ENCODE measurements at regions not wholly inside any gene's neighbourhood (a gene's known extent, or its start where the extent isn't known, plus 50 kb on each side); places are given as distances from the start of the nearest gene placed in this dataset.

- Histone ChIP-seq H3K9me3 (ENCODE audit: control insufficient read depth in 2 of 2, insufficient read depth in 1 of 2, low read depth in 1 of 2, low read length in 1 of 2) (peaks cover 0 to 4% of the 10 kb centered on the region in 2 donors), H3K36me3 (ENCODE audit: control insufficient read depth in 2 of 2, insufficient read depth in 2 of 2, low read length in 1 of 2) (no peaks in the 10 kb centered on the region), H3K27ac (ENCODE audit: low read depth in 2 of 2, low read length in 1 of 2) (no peak overlapping the region), H3K4me1 (ENCODE audit: control insufficient read depth in 2 of 2, insufficient read depth in 2 of 2, low read length in 1 of 2) (no peaks in the 10 kb centered on the region), H3K4me3 (ENCODE audit: low read depth in 1 of 2, low read length in 2 of 2) (no peak overlapping the region), H3K27me3 (ENCODE audit: control insufficient read depth in 1 of 2, insufficient read depth in 2 of 2, low read length in 2 of 2) (no peaks in the 10 kb centered on the region)
- WGBS, 2 donors: 72 to 78% methylated on average over 18 of the region's 18 CpGs
Observed at GRCh38 chr17:6191405-6192324, 121.5 kb downstream of the WSCD1 start.

GRCh38 chr17:6187836-6188235, 117.7 kb downstream of the WSCD1 start:
- no peaks in the 10 kb centered on the region for H3K4me1 ChIP-seq (ENCODE audit: control insufficient read depth in 2 of 2, insufficient read depth in 2 of 2, low read length in 1 of 2)
- 23 to 26% methylated on average over 10 of the region's 10 CpGs for WGBS, 2 donors
- H3K27ac ChIP-seq (ENCODE audit: low read depth in 2 of 2, low read length in 1 of 2): no peak overlapping the region
- H3K36me3 ChIP-seq (ENCODE audit: control insufficient read depth in 2 of 2, insufficient read depth in 2 of 2, low read length in 1 of 2): no peaks in the 10 kb centered on the region
- no peaks in the 10 kb centered on the region for H3K27me3 ChIP-seq (ENCODE audit: control insufficient read depth in 1 of 2, insufficient read depth in 2 of 2, low read length in 2 of 2)
- peaks cover 0 to 4% of the 10 kb centered on the region in 2 donors for H3K9me3 ChIP-seq (ENCODE audit: control insufficient read depth in 2 of 2, insufficient read depth in 1 of 2, low read depth in 1 of 2, low read length in 1 of 2)
- no peak overlapping the region for H3K4me3 ChIP-seq (ENCODE audit: low read depth in 1 of 2, low read length in 2 of 2)

- Histone ChIP-seq H3K27me3 (ENCODE audit: control insufficient read depth in 1 of 2, insufficient read depth in 2 of 2, low read length in 2 of 2) (no peaks in the 10 kb centered on the region), H3K9me3 (ENCODE audit: control insufficient read depth in 2 of 2, insufficient read depth in 1 of 2, low read depth in 1 of 2, low read length in 1 of 2) (peaks cover 0 to 4% of the 10 kb centered on the region in 2 donors), H3K36me3 (ENCODE audit: control insufficient read depth in 2 of 2, insufficient read depth in 2 of 2, low read length in 1 of 2) (no peaks in the 10 kb centered on the region), H3K4me3 (ENCODE audit: low read depth in 1 of 2, low read length in 2 of 2) (no peak overlapping the region), H3K4me1 (ENCODE audit: control insufficient read depth in 2 of 2, insufficient read depth in 2 of 2, low read length in 1 of 2) (no peaks in the 10 kb centered on the region), H3K27ac (ENCODE audit: low read depth in 2 of 2, low read length in 1 of 2) (no peak overlapping the region)
- 65 to 79% methylated on average over 1 of the region's 1 CpG for WGBS, 2 donors
Observed at GRCh38 chr17:6186998-6187397, 116.8 kb downstream of the WSCD1 start.

- Histone ChIP-seq H3K4me1 (ENCODE audit: control insufficient read depth in 2 of 2, insufficient read depth in 2 of 2, low read length in 1 of 2) (no peaks in the 10 kb centered on the region), H3K27ac (ENCODE audit: low read depth in 2 of 2, low read length in 1 of 2) (no peak overlapping the region), H3K27me3 (ENCODE audit: control insufficient read depth in 1 of 2, insufficient read depth in 2 of 2, low read length in 2 of 2) (no peaks in the 10 kb centered on the region), H3K9me3 (ENCODE audit: control insufficient read depth in 2 of 2, insufficient read depth in 1 of 2, low read depth in 1 of 2, low read length in 1 of 2) (peaks cover 0 to 4% of the 10 kb centered on the region in 2 donors), H3K4me3 (ENCODE audit: low read depth in 1 of 2, low read length in 2 of 2) (no peak overlapping the region), H3K36me3 (ENCODE audit: control insufficient read depth in 2 of 2, insufficient read depth in 2 of 2, low read length in 1 of 2) (no peaks in the 10 kb centered on the region)
- 96% methylated on average over 3 of the region's 3 CpGs for WGBS, 2 donors
Observed at GRCh38 chr17:6184508-6184907, 114.3 kb downstream of the WSCD1 start.

- Histone ChIP-seq H3K9me3 (ENCODE audit: control insufficient read depth in 2 of 2, insufficient read depth in 1 of 2, low read depth in 1 of 2, low read length in 1 of 2) (no peaks in the 10 kb centered on the region), H3K4me3 (ENCODE audit: low read depth in 1 of 2, low read length in 2 of 2) (no peak overlapping the region), H3K27ac (ENCODE audit: low read depth in 2 of 2, low read length in 1 of 2) (no peak overlapping the region), H3K4me1 (ENCODE audit: control insufficient read depth in 2 of 2, insufficient read depth in 2 of 2, low read length in 1 of 2) (no peaks in the 10 kb centered on the region), H3K36me3 (ENCODE audit: control insufficient read depth in 2 of 2, insufficient read depth in 2 of 2, low read length in 1 of 2) (no peaks in the 10 kb centered on the region), H3K27me3 (ENCODE audit: control insufficient read depth in 1 of 2, insufficient read depth in 2 of 2, low read length in 2 of 2) (no peaks in the 10 kb centered on the region)
- 56 to 70% methylated on average over 6 of the region's 6 CpGs for WGBS, 2 donors
Observed at GRCh38 chr17:6179017-6179416, 108.8 kb downstream of the WSCD1 start.

GRCh38 chr17:6177941-6178694, 107.9 kb downstream of the WSCD1 start:
- Histone ChIP-seq H3K27ac (ENCODE audit: low read depth in 2 of 2, low read length in 1 of 2) (no peak overlapping the region), H3K27me3 (ENCODE audit: control insufficient read depth in 1 of 2, insufficient read depth in 2 of 2, low read length in 2 of 2) (no peaks in the 10 kb centered on the region), H3K4me3 (ENCODE audit: low read depth in 1 of 2, low read length in 2 of 2) (no peak overlapping the region), H3K36me3 (ENCODE audit: control insufficient read depth in 2 of 2, insufficient read depth in 2 of 2, low read length in 1 of 2) (no peaks in the 10 kb centered on the region), H3K4me1 (ENCODE audit: control insufficient read depth in 2 of 2, insufficient read depth in 2 of 2, low read length in 1 of 2) (no peaks in the 10 kb centered on the region), H3K9me3 (ENCODE audit: control insufficient read depth in 2 of 2, insufficient read depth in 1 of 2, low read depth in 1 of 2, low read length in 1 of 2) (no peaks in the 10 kb centered on the region)
- WGBS, 2 donors: 69 to 72% methylated on average over 5 of the region's 5 CpGs
